Endothelial cell of umbilical vein (primary cell): ENCODE measurements at regions not wholly inside any gene's neighbourhood (a gene's known extent, or its start where the extent isn't known, plus 50 kb on each side); places are given as distances from the start of the nearest gene placed in this dataset.

Experiments used
- EZH2 ChIP-seq: IDR thresholded peaks from 2 replicates; pipeline ENCODE4 v1.6.1; 2012; ENCODE audit warnings: borderline replicate concordance, low read depth, mild to moderate bottlenecking, moderate library complexity, low read length, inconsistent platforms; ENCODE audit not compliant: severe bottlenecking
- JUN ChIP-seq: IDR thresholded peaks from 2 replicates; pipeline ENCODE4 v1.6.1; 2011; ENCODE audit warnings: borderline replicate concordance, low read depth; ENCODE audit not compliant: insufficient read length, insufficient read depth
- MAX ChIP-seq: IDR thresholded peaks from 2 replicates; pipeline ENCODE4 v1.6.1; 2011; ENCODE audit not compliant: insufficient read depth, insufficient read length
- MYC ChIP-seq: IDR thresholded peaks from one replicate; pipeline ENCODE4 v1.6.1; 2011; ENCODE audit warnings: mild to moderate bottlenecking, low read depth, low read length
- POLR2A ChIP-seq: IDR thresholded peaks from 2 replicates; pipeline ENCODE4 v1.6.1; 2012; ENCODE audit warnings: low read depth, mild to moderate bottlenecking, control low read depth, low read length
- POLR2AphosphoS5 ChIP-seq: IDR thresholded peaks from 2 replicates; pipeline ENCODE4 v1.6.1; 2012; ENCODE audit warnings: low read depth, mild to moderate bottlenecking, control low read depth, low read length, moderate library complexity; ENCODE audit not compliant: insufficient read depth
- TF ChIP-seq, protein P1 (sequence below), 2 donors: IDR thresholded peaks; 1 replicate in 1 of 2; 2 replicates in 1 of 2; pipeline ENCODE4 v1.5.1; 2011; ENCODE audit warnings: low read length in 2 of 2, mild to moderate bottlenecking in 2 of 2, moderate library complexity in 2 of 2, control low read depth in 1 of 2, inconsistent platforms in 1 of 2, low read depth in 1 of 2; ENCODE audit not compliant: insufficient read depth in 1 of 2; ENCODE audit errors: extremely low read depth in 1 of 2

- TF ChIP-seq POLR2A (no peak), MYC (no peak), EZH2 (no peak), POLR2AphosphoS5 (no peak), JUN (no peak), MAX (no peak)
- TF ChIP-seq, protein P1, sequence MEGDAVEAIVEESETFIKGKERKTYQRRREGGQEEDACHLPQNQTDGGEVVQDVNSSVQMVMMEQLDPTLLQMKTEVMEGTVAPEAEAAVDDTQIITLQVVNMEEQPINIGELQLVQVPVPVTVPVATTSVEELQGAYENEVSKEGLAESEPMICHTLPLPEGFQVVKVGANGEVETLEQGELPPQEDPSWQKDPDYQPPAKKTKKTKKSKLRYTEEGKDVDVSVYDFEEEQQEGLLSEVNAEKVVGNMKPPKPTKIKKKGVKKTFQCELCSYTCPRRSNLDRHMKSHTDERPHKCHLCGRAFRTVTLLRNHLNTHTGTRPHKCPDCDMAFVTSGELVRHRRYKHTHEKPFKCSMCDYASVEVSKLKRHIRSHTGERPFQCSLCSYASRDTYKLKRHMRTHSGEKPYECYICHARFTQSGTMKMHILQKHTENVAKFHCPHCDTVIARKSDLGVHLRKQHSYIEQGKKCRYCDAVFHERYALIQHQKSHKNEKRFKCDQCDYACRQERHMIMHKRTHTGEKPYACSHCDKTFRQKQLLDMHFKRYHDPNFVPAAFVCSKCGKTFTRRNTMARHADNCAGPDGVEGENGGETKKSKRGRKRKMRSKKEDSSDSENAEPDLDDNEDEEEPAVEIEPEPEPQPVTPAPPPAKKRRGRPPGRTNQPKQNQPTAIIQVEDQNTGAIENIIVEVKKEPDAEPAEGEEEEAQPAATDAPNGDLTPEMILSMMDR (IDR thresholded peaks at IDR 0.05; ENCODE audit: extremely low read depth in 1 of 2, insufficient read depth in 1 of 2, low read depth in 1 of 2, low read length in 2 of 2), result no peak
Measured at GRCh38 chr18:34990597-34990996, 50.6 kb upstream of the MAPRE2 start.
